Neuronal stem cell (in vitro differentiated cells): ENCODE measurements at regions not wholly inside any gene's neighbourhood (a gene's known extent, or its start where the extent isn't known, plus 50 kb on each side); places are given as distances from the start of the nearest gene placed in this dataset.
"Not testable (repeated sequence)": the region's sequence is repeated elsewhere in the genome, so short reads cannot be mapped to it uniquely, and the experiment has no call there.

Experiments used
- DNase-seq: peaks from one replicate; pipeline ENCODE4 v3.0.0-alpha.2; 2013; ENCODE audit warnings: low spot score
- H2AFZ ChIP-seq: one replicate; pipeline ENCODE4 v1.6.1; 2013; ENCODE audit warnings: mild to moderate bottlenecking, low read length, inconsistent platforms
- H2AK5ac ChIP-seq: 2 replicates; pipeline ENCODE4 v1.6.1; 2013; ENCODE audit warnings: low read depth, mild to moderate bottlenecking, inconsistent platforms, low read length, moderate library complexity, mixed read lengths
- H2BK120ac ChIP-seq: 2 replicates; pipeline ENCODE4 v1.6.1; 2013; ENCODE audit warnings: low read depth, mild to moderate bottlenecking, inconsistent platforms, low read length, moderate library complexity, mixed read lengths
- H2BK12ac ChIP-seq: one replicate; pipeline ENCODE4 v1.6.1; 2013; ENCODE audit warnings: low read length, inconsistent platforms
- H2BK15ac ChIP-seq: 2 replicates; pipeline ENCODE4 v1.6.1; 2013; ENCODE audit warnings: mild to moderate bottlenecking, low read length, inconsistent platforms, mixed read lengths
- H2BK5ac ChIP-seq: one replicate; pipeline ENCODE4 v1.6.1; 2013; ENCODE audit warnings: inconsistent platforms, mild to moderate bottlenecking, low read length, moderate library complexity
- H3K14ac ChIP-seq: one replicate; pipeline ENCODE4 v1.6.1; 2013; ENCODE audit warnings: low read length, inconsistent platforms
- H3K18ac ChIP-seq: 2 replicates; pipeline ENCODE4 v1.6.1; 2013; ENCODE audit warnings: low read length, inconsistent platforms
- H3K23ac ChIP-seq: 2 replicates; pipeline ENCODE4 v1.6.1; 2013; ENCODE audit warnings: low read depth, mild to moderate bottlenecking, mixed read lengths, low read length, inconsistent platforms; ENCODE audit not compliant: poor library complexity
- H3K27ac ChIP-seq: replicated peaks from 3 replicates; pipeline ENCODE4 v1.5.1; 2013; ENCODE audit warnings: low read length, inconsistent platforms
- H3K27me3 ChIP-seq, 3 experiments: 2 replicates each; pipeline ENCODE4 v1.6.1; 2013; ENCODE audit warnings: low read length in 3 of 3, mild to moderate bottlenecking in 2 of 3, inconsistent platforms in 1 of 3, low read depth in 1 of 3, mixed read lengths in 1 of 3, moderate library complexity in 1 of 3; ENCODE audit not compliant: control insufficient read depth in 3 of 3, insufficient read depth in 3 of 3
- H3K36me3 ChIP-seq, 2 donors: replicated peaks in 1 of 2; 2 replicates each; pipeline ENCODE4 v1.6.1; 2013; ENCODE audit warnings: low read length in 2 of 2; ENCODE audit not compliant: control insufficient read depth in 2 of 2, insufficient read depth in 2 of 2
- H3K4ac ChIP-seq: 2 replicates; pipeline ENCODE4 v1.6.1; 2013; ENCODE audit warnings: inconsistent platforms, mild to moderate bottlenecking, low read length, moderate library complexity
- H3K4me1 ChIP-seq, 2 donors: 1 replicate in 1 of 2; 2 replicates in 1 of 2; pipeline ENCODE4 v1.6.1; 2013; ENCODE audit warnings: low read length in 2 of 2, low read depth in 1 of 2; ENCODE audit not compliant: control insufficient read depth in 2 of 2, insufficient read depth in 1 of 2
- H3K4me2 ChIP-seq: one replicate; pipeline ENCODE4 v1.6.1; 2013; ENCODE audit warnings: mild to moderate bottlenecking, low read length, inconsistent platforms; ENCODE audit not compliant: insufficient read depth, poor library complexity, severe bottlenecking
- H3K4me3 ChIP-seq, 2 donors: 2 replicates each; pipeline ENCODE4 v1.5.1; 2013; ENCODE audit warnings: low read length in 2 of 2, mild to moderate bottlenecking in 2 of 2, inconsistent platforms in 1 of 2, moderate library complexity in 1 of 2
- H3K79me1 ChIP-seq: one replicate; pipeline ENCODE4 v1.6.1; 2013; ENCODE audit warnings: low read depth, mild to moderate bottlenecking, inconsistent platforms, low read length, moderate library complexity
- H3K9ac ChIP-seq: one replicate; pipeline ENCODE4 v1.6.1; 2013; ENCODE audit warnings: mild to moderate bottlenecking, low read depth, low read length, inconsistent platforms; ENCODE audit not compliant: poor library complexity
- H3K9me3 ChIP-seq, 2 donors: replicated peaks in 1 of 2; 2 replicates each; pipeline versions ENCODE3 to v1.6.1; 2013; ENCODE audit warnings: low read length in 2 of 2, mild to moderate bottlenecking in 2 of 2, inconsistent platforms in 1 of 2, low read depth in 1 of 2, mixed read lengths in 1 of 2, moderate library complexity in 1 of 2; ENCODE audit not compliant: control insufficient read depth in 2 of 2, insufficient read depth in 1 of 2
- H4K8ac ChIP-seq: one replicate; pipeline ENCODE4 v1.6.1; 2013; ENCODE audit warnings: low read depth, mild to moderate bottlenecking, inconsistent platforms, low read length, moderate library complexity
- H4K91ac ChIP-seq: one replicate; pipeline ENCODE4 v1.6.1; 2013; ENCODE audit warnings: low read length, low read depth, mild to moderate bottlenecking, inconsistent platforms; ENCODE audit not compliant: poor library complexity
- WGBS, 2 donors: extraction: QIAGEN DNeasy Blood & Tissue Kit; methylation state at CpG; one replicate each; pipeline ENCODE4 v1.1.7; 2013; ENCODE audit warnings: missing lambda C conversion rate in 2 of 2, mixed read lengths in 1 of 2; ENCODE audit not compliant: insufficient read length in 2 of 2, insufficient replicate concordance in 1 of 2; ENCODE audit errors: extremely low coverage in 2 of 2; 5-methylcytosine and 5-hydroxymethylcytosine counted together

DNA sequence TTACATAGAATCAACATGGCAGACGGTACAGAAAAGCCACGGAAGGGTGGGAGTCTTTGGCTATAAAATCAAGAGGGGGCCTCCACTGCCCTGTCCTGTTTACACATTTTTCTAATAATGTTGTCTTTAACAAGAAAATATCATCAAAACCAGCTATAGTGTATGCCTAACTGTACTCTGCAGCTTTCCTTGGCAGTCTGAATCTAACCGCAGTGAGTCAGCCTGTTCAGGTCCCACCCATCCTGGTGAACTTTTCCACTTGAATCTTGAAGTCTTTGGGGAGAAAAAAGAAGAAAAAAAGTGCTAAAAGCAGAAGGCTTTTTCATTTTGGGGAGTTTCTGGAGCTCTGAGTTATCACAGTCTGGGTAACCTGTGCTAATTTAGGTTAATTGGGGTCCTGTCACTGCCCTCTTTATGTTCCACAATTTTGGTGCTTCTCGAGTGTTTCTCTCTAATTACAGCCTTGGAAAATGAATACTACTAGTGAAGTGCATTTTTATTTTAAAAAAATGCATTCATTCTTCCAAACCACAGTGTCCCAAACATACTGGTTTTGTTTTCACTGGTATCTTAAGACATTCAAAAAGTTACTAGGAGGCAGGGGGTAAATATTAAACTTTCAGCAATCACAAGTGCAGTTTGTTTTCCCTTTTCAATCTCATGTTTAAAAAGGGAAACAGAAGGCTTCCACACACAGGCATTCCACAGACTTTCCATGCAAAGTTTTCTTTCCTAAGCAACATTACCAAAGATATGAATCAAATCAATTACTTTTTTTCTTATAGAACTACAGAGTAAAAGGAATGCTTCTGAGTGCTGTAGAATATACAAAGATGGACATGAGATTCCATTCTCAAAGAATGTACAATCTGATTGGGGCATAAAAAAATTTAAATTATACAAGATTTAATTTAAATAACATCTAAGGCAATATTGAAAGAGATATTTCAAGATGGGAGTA lies 86.8 kb upstream of the SEC22B start:
- H2BK120ac ChIP-seq, H3K27ac ChIP-seq, H3K4me1 ChIP-seq, H3K9me3 ChIP-seq, H4K91ac ChIP-seq, DNase-seq, H2AK5ac ChIP-seq, H3K4me3 ChIP-seq, H3K27me3 ChIP-seq, H3K18ac ChIP-seq, H3K14ac ChIP-seq, H3K4me2 ChIP-seq, H3K4ac ChIP-seq, H2BK12ac ChIP-seq, H2BK15ac ChIP-seq, H2AFZ ChIP-seq, H4K8ac ChIP-seq, H3K23ac ChIP-seq, H2BK5ac ChIP-seq, H3K79me1 ChIP-seq, H3K9ac ChIP-seq, H3K36me3 ChIP-seq: not testable (repeated sequence)
- no CpG with 5 or more reads among the region's 4 CpGs for WGBS, 2 donors

DNA sequence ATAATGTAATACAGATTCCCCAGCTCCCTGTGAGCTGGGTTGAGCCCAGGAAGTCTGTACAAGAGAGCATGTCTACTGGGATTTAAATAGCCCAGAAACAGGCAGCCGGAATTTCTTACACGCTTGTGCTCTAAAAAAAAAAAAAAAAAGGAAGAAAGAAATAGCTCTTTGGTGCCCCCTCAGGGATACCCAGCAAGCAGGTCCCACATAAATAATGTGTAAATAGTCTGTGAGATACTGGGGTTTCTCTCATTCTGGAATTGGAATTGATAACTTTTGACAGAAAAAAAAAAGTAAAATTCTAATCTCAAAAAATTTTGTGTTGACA lies 81.4 kb upstream of the SEC22B start:
- not testable (repeated sequence) for H3K27me3 ChIP-seq, H3K18ac ChIP-seq, H3K79me1 ChIP-seq, H2BK120ac ChIP-seq, H3K14ac ChIP-seq, H3K9me3 ChIP-seq, H2AFZ ChIP-seq, H3K36me3 ChIP-seq, H3K23ac ChIP-seq, H4K8ac ChIP-seq, H3K9ac ChIP-seq, H3K4me2 ChIP-seq, H2AK5ac ChIP-seq, H3K27ac ChIP-seq, H4K91ac ChIP-seq, H3K4ac ChIP-seq, H2BK5ac ChIP-seq, DNase-seq, H3K4me3 ChIP-seq, H2BK12ac ChIP-seq, H2BK15ac ChIP-seq, H3K4me1 ChIP-seq
- no CpG with 5 or more reads among the region's 2 CpGs for WGBS, 2 donors

DNA sequence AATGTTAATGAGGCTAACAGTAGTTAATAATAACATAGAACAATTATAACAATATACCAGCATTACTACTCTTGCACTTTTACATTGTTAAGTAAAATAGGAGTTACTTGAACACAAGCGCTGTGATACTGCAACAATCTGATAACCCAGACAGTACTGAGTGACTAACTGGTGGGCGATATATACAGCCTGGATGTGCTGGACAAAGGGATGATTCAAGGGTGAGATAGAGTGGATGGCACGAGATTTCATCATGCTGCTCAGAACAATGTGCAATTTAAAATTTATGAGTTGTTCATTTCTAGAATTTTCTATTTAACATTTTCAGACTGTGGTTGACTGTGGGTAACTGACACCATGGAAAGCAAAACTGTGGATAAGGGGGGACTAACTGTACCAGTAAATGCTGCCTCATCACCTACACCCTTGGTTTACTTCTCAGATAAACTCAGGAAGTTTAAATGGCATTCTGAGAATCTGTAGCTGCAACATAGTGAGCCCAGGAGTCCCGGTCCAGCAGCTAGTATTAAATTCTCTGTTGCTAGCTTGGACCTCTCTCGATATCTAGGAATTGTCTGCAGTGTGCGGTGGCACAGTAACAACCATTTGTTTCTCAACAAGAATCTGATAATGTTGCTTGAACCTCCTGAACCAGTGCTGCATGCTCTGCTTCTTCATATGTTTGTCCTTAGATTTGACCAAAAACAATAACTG lies 80.9 kb upstream of the SEC22B start:
- not testable (repeated sequence) for H3K4me1 ChIP-seq, H3K27me3 ChIP-seq, H2AFZ ChIP-seq, H2BK15ac ChIP-seq, H4K91ac ChIP-seq, H3K36me3 ChIP-seq, H3K27ac ChIP-seq, H2BK5ac ChIP-seq, H3K14ac ChIP-seq, H2BK12ac ChIP-seq, H3K23ac ChIP-seq, H3K4me2 ChIP-seq, H3K79me1 ChIP-seq, H3K4ac ChIP-seq, H4K8ac ChIP-seq, H3K9ac ChIP-seq, H3K4me3 ChIP-seq, H2AK5ac ChIP-seq, H3K9me3 ChIP-seq, H3K18ac ChIP-seq, DNase-seq, H2BK120ac ChIP-seq
- WGBS, 2 donors, result no CpG with 5 or more reads among the region's 6 CpGs

DNA sequence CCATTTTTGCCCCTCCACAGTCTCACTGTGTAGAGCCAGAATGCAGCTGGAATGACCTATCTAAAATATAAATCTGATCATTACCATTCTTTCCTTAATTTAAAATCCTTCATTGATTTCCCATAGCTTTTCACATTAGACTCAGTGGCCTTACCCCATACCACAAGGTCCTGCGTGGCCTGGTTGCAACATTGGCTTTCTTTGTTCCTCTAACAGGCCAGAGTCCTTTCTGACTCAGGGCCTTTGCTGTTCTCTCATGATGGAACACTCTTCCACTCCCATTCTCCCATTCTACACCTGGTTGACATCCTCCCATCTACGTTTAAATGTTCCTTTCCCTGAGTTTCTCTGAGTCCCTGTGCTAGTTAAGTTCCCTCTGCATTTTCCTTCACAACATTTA lies 74.4 kb upstream of the SEC22B start:
- not testable (repeated sequence) for H2BK12ac ChIP-seq, H2AFZ ChIP-seq, H2BK15ac ChIP-seq, H3K4ac ChIP-seq, H2BK120ac ChIP-seq, H3K4me2 ChIP-seq, H3K23ac ChIP-seq, DNase-seq, H4K91ac ChIP-seq, H3K9ac ChIP-seq, H3K18ac ChIP-seq, H3K27ac ChIP-seq, H2BK5ac ChIP-seq, H3K9me3 ChIP-seq, H3K14ac ChIP-seq, H4K8ac ChIP-seq, H3K79me1 ChIP-seq, H3K4me3 ChIP-seq, H3K36me3 ChIP-seq, H2AK5ac ChIP-seq, H3K27me3 ChIP-seq, H3K4me1 ChIP-seq
- WGBS, 2 donors, result no CpG with 5 or more reads among the region's 2 CpGs
